IMR-90 (cell line): ENCODE measurements at regions not wholly inside any gene's neighbourhood (a gene's known extent, or its start where the extent isn't known, plus 50 kb on each side); places are given as distances from the start of the nearest gene placed in this dataset.

Source experiments
- BHLHE40 ChIP-seq: fragments of 150-350 bp; IDR thresholded peaks from 2 replicates; pipeline ENCODE4 v1.6.1; 2016; ENCODE audit warnings: mild to moderate bottlenecking, low read depth, low read length
- CEBPB ChIP-seq: IDR thresholded peaks from 2 replicates; pipeline ENCODE4 v1.6.1; 2012; ENCODE audit warnings: low read depth, low read length, improper control_type of control experiment
- CHD1 ChIP-seq: IDR thresholded peaks from 2 replicates; pipeline ENCODE4 v1.6.1; 2012; ENCODE audit warnings: low read depth, low read length, improper control_type of control experiment
- CTCF ChIP-seq: conservative IDR thresholded peaks from 2 replicates; pipeline ENCODE4 v1.5.1; 2012; ENCODE audit warnings: mild to moderate bottlenecking, low read depth, low read length, improper control_type of control experiment
- FOS ChIP-seq: fragments of 150-350 bp; IDR thresholded peaks from 2 replicates; pipeline ENCODE4 v1.6.1; 2016; ENCODE audit warnings: low read depth, low read length
- MAFK ChIP-seq: IDR thresholded peaks from 2 replicates; pipeline ENCODE4 v1.6.1; 2012; ENCODE audit warnings: low read depth, low read length, improper control_type of control experiment
- MAZ ChIP-seq: IDR thresholded peaks from 2 replicates; pipeline ENCODE4 v1.6.1; 2012; ENCODE audit warnings: low read depth, mild to moderate bottlenecking, low read length, improper control_type of control experiment, moderate library complexity, borderline replicate concordance
- MXI1 ChIP-seq: IDR thresholded peaks from 2 replicates; pipeline ENCODE4 v1.6.1; 2012; ENCODE audit warnings: low read depth, mild to moderate bottlenecking, low read length, moderate library complexity, borderline replicate concordance
- NFE2L2 ChIP-seq: fragments of 150-350 bp; IDR thresholded peaks from 2 replicates; pipeline ENCODE4 v1.6.1; 2016; ENCODE audit warnings: low read depth, mild to moderate bottlenecking, low read length
- POLR2A ChIP-seq: IDR thresholded peaks from 2 replicates; pipeline ENCODE4 v1.6.1; 2012; ENCODE audit warnings: mild to moderate bottlenecking, low read depth, low read length
- RAD21 ChIP-seq: IDR thresholded peaks from 2 replicates; pipeline ENCODE4 v1.6.1; 2012; ENCODE audit warnings: low read length, improper control_type of control experiment
- RCOR1 ChIP-seq: IDR thresholded peaks from 2 replicates; pipeline ENCODE4 v1.6.1; 2012; ENCODE audit warnings: mild to moderate bottlenecking, low read length, improper control_type of control experiment; ENCODE audit not compliant: insufficient replicate concordance
- SMC3 ChIP-seq: fragments of 150-350 bp; IDR thresholded peaks from 2 replicates; pipeline ENCODE4 v1.6.1; 2016; ENCODE audit warnings: low read depth, mild to moderate bottlenecking, antibody characterized with exemption, low read length, moderate library complexity
- TF ChIP-seq, protein P1 (sequence below): fragments of 150-350 bp; IDR thresholded peaks from 2 replicates; pipeline ENCODE4 v1.6.1; 2017; ENCODE audit warnings: mild to moderate bottlenecking, antibody characterized with exemption, low read length, low read depth

DNA sequence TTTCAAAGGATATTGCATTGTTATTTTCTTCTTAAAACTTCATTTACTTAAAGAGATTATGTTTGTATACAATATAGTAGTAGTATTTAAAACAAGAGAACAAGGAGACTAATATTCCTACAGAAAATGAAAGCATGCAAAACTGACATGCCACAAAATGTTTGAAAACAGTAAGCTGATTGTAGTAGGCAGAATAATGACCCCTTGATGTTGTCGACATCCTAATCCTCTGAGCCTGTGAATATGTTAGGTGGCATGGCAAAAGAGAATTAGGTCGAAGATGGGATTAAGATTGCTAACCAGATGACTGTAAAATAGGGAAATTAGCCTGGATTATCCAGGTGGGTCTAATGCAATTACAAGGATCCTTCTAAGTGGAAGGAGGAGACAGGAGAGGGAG, 522.2 kb upstream of the NR3C2 start:
- TF ChIP-seq POLR2A = no peak
- TF ChIP-seq CTCF = no peak
- no peak for TF ChIP-seq RAD21
- TF ChIP-seq, protein P1, sequence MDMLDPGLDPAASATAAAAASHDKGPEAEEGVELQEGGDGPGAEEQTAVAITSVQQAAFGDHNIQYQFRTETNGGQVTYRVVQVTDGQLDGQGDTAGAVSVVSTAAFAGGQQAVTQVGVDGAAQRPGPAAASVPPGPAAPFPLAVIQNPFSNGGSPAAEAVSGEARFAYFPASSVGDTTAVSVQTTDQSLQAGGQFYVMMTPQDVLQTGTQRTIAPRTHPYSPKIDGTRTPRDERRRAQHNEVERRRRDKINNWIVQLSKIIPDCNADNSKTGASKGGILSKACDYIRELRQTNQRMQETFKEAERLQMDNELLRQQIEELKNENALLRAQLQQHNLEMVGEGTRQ = no peak
- no peak for TF ChIP-seq CHD1
- TF ChIP-seq BHLHE40 = no peak
- TF ChIP-seq CEBPB = no peak
- no peak for TF ChIP-seq FOS
- no peak for TF ChIP-seq SMC3
- no peak for TF ChIP-seq RCOR1
- no peak for TF ChIP-seq MAFK
- TF ChIP-seq MAZ = no peak
- no peak for TF ChIP-seq MXI1
- no peak for TF ChIP-seq NFE2L2
